ENCODE measurements at regions not wholly inside any gene's neighbourhood (a gene's known extent, or its start where the extent isn't known, plus 50 kb on each side); places are given as distances from the start of the nearest gene placed in this dataset.

DNA sequence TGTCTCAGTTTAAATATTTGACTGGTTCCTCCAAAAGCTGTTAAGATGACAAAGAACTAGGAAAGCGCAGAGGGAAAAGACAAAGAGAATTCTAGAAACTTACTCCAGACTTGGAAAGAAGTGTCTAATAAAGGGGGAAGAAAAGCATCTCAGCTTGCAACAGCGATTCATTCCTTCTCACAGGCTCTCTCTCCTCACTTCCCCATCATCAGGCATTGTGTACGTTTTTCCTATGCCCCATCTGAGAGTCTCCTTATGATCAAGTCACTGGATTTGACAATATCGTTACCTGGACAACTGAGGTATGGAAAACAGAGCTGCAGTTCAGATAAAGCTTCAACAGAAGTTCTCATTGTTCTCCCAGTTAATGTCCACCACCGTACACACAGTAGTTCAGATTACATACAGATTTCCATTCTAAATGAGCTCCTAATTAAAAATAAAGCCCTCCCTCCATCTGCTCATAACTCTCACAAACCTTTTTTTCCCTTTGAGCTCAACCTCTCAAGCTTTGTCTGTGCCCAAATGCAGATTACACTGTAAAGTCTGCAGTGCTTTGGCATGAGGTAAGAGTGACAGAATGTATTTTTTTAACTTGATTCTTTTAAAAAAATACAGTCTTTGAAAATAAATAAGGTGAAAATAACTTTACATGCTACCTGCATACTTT is 254.4 kb upstream of the THBS1 start:
- TF ChIP-seq, protein P1, sequence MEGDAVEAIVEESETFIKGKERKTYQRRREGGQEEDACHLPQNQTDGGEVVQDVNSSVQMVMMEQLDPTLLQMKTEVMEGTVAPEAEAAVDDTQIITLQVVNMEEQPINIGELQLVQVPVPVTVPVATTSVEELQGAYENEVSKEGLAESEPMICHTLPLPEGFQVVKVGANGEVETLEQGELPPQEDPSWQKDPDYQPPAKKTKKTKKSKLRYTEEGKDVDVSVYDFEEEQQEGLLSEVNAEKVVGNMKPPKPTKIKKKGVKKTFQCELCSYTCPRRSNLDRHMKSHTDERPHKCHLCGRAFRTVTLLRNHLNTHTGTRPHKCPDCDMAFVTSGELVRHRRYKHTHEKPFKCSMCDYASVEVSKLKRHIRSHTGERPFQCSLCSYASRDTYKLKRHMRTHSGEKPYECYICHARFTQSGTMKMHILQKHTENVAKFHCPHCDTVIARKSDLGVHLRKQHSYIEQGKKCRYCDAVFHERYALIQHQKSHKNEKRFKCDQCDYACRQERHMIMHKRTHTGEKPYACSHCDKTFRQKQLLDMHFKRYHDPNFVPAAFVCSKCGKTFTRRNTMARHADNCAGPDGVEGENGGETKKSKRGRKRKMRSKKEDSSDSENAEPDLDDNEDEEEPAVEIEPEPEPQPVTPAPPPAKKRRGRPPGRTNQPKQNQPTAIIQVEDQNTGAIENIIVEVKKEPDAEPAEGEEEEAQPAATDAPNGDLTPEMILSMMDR (IDR thresholded peaks at IDR 0.05; ENCODE audit: low read length), result no peak
- TF ChIP-seq EZH2phosphoT487 (IDR thresholded peaks at IDR 0.05; ENCODE audit: low read length), result no peak
- no peak for TF ChIP-seq EZH2 (optimal IDR thresholded peaks at IDR 0.05; ENCODE audit: low read depth, low read length)

Measured in MM.1S (cell line).